ENCODE measurements at regions not wholly inside any gene's neighbourhood (a gene's known extent, or its start where the extent isn't known, plus 50 kb on each side); places are given as distances from the start of the nearest gene placed in this dataset.

DNA sequence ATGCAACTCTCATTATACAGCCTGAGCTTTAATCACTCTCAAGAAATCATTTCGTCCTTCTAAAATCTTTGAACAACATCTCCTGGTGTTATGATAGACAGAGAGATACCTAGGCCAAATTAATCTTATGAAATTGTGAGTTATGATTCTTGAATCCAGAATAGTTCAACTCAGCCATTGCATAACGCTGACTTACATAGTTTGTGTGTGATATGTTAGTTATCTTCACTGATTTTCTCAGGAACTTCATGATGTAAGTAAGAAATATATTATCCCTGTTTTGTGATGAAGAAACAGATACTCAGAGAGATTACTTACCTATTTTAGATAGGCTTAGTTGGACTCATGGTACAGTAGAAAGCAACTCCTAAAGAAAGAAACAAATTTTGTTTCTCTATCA is 684.4 kb downstream of the ZEB2 start:
- no peaks in the 10 kb centered on the region for H3K36me3 Mint-ChIP-seq (ENCODE audit: low read depth)
- peaks cover 5% of the 10 kb centered on the region for H3K4me1 Mint-ChIP-seq
- no peaks in the 10 kb centered on the region for H3K27me3 Mint-ChIP-seq (ENCODE audit: low read depth, poor library complexity)
- H3K9me3 Mint-ChIP-seq: no peaks in the 10 kb centered on the region
- TF ChIP-seq, protein P1, sequence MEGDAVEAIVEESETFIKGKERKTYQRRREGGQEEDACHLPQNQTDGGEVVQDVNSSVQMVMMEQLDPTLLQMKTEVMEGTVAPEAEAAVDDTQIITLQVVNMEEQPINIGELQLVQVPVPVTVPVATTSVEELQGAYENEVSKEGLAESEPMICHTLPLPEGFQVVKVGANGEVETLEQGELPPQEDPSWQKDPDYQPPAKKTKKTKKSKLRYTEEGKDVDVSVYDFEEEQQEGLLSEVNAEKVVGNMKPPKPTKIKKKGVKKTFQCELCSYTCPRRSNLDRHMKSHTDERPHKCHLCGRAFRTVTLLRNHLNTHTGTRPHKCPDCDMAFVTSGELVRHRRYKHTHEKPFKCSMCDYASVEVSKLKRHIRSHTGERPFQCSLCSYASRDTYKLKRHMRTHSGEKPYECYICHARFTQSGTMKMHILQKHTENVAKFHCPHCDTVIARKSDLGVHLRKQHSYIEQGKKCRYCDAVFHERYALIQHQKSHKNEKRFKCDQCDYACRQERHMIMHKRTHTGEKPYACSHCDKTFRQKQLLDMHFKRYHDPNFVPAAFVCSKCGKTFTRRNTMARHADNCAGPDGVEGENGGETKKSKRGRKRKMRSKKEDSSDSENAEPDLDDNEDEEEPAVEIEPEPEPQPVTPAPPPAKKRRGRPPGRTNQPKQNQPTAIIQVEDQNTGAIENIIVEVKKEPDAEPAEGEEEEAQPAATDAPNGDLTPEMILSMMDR (IDR thresholded peaks at IDR 0.05): no peak
- DNase-seq: no peak
- H3K27ac Mint-ChIP-seq: no peak overlapping the region
- no peak overlapping the region for H3K4me3 Mint-ChIP-seq

DNA sequence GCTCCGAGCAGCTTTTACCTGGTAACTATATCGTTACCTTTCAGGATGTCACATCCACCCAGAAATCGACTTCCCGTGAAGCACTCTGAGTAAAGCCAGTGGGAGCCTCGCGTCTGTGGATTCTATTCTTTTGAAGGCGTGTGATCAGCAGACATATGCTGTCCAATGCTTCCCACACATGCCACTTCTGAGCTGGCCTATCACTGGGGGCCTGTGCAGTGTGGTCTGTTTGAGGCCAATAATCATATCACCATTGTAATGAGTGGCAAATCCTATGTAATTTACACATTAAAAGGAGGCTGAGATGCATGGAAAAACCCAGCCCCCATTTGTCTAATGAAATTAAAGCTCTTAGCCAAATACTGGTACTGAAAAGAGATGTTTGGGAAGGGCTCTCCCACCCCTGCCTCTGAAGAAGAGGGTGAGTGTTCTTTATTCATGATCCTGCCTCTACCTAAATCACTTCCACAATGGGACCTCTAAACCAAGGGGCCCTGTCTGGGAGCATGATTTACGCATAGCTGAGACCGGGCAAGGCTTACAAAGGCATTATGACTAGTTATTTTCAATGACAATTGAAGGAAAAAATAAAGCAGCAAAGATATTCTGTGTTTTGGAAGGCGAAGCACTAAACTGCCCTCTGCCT is 686.8 kb downstream of the ZEB2 start:
- H3K4me1 Mint-ChIP-seq: no peaks in the 10 kb centered on the region
- TF ChIP-seq, protein P1 (IDR thresholded peaks at IDR 0.05): no peak
- no peak overlapping the region for H3K27ac Mint-ChIP-seq
- H3K4me3 Mint-ChIP-seq: no peak overlapping the region
- H3K27me3 Mint-ChIP-seq (ENCODE audit: low read depth, poor library complexity): no peaks in the 10 kb centered on the region
- no peaks in the 10 kb centered on the region for H3K36me3 Mint-ChIP-seq (ENCODE audit: low read depth)
- no peak for DNase-seq
- H3K9me3 Mint-ChIP-seq: no peaks in the 10 kb centered on the region

DNA sequence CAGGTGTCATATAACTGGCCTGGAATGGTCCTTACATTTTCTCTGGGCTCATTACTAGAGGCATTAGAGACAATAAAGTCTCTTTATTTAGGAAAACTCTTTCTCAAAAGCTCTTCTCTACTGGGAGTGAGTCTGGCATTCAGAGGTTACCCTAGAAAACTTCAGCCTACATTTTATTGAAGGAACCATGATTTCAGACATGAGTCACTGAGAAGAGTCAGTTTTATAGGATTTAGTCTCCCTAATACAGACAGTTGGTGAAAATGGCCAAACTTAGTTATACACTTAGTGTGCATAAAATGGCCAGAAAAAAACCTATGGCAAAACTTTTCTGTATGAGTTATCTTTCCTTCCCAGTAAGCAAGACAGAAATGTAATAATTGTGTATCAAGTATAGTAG is 689.4 kb downstream of the ZEB2 start:
- Mint-ChIP-seq H3K36me3 (ENCODE audit: low read depth) (no peaks in the 10 kb centered on the region), H3K27ac (no peak overlapping the region), H3K4me3 (no peak overlapping the region), H3K9me3 (no peaks in the 10 kb centered on the region), H3K4me1 (no peaks in the 10 kb centered on the region), H3K27me3 (ENCODE audit: low read depth, poor library complexity) (no peaks in the 10 kb centered on the region)
- TF ChIP-seq, protein P1 (IDR thresholded peaks at IDR 0.05): no peak
- DNase-seq: no peak

DNA sequence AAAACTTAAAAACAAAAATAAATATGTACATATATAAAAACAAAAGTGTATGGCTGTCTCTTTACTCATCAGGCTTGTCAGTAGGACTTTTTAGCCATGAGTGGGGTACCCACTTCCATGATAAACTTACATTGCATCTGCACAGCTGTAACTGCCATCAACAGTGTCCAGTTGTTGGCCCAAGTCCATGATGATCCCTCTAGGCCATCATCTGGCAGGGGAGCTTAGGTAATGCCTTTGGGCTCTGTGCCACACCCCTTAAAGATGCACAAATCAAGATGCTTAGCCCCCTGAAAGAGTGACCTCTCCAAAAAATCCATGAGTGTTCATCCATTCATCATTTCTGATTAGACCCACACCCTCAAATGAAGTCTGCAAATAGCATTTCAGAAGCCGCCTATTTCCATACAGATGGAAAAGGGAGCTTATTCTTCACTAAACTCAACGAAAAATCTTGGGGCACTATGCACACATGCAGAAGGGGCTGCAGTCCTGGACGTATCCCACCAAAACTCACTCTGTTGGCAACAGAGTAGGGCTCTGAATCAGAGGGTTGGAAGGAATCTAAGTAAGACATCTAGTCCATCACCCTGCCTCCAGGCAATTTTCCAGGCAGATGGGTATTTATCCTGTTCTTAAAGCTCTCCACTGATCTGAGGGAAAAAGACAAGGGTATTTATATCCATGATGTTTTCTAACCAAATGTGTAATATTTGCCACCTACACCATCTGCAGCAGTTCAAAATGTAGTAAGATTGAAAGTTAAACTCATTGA is 691.0 kb downstream of the ZEB2 start:
- DNase-seq: no peak
- H3K36me3 Mint-ChIP-seq (ENCODE audit: low read depth): no peaks in the 10 kb centered on the region
- no peaks in the 10 kb centered on the region for H3K9me3 Mint-ChIP-seq
- no peak overlapping the region for H3K27ac Mint-ChIP-seq
- TF ChIP-seq, protein P1 (IDR thresholded peaks at IDR 0.05): no peak
- H3K27me3 Mint-ChIP-seq (ENCODE audit: low read depth, poor library complexity): no peaks in the 10 kb centered on the region
- H3K4me3 Mint-ChIP-seq: no peak overlapping the region
- no peaks in the 10 kb centered on the region for H3K4me1 Mint-ChIP-seq

DNA sequence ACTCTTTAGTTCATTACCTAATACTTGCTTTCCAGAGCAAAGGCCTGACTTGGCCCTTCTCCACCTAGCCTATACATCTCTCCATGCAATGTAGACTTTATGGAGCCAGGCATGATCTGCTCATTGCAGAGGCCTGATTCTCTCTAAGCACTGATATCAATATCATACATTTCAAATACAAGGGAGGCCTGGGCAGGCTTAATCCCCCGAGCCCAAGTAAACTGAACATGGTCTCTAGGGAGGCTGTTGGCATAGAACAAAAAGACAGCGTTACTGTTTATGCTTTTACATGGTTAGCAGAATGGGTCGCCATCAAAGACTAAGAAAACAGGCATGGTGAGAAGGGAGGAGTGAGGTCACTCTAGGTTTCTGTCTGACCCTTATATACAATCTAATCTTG is 695.1 kb downstream of the ZEB2 start:
- H3K27me3 Mint-ChIP-seq (ENCODE audit: low read depth, poor library complexity): no peaks in the 10 kb centered on the region
- no peak overlapping the region for H3K27ac Mint-ChIP-seq
- no peak overlapping the region for H3K4me3 Mint-ChIP-seq
- H3K36me3 Mint-ChIP-seq (ENCODE audit: low read depth): no peaks in the 10 kb centered on the region
- no peaks in the 10 kb centered on the region for H3K4me1 Mint-ChIP-seq
- DNase-seq: no peak
- H3K9me3 Mint-ChIP-seq: no peaks in the 10 kb centered on the region
- TF ChIP-seq, protein P1 (IDR thresholded peaks at IDR 0.05): no peak

DNA sequence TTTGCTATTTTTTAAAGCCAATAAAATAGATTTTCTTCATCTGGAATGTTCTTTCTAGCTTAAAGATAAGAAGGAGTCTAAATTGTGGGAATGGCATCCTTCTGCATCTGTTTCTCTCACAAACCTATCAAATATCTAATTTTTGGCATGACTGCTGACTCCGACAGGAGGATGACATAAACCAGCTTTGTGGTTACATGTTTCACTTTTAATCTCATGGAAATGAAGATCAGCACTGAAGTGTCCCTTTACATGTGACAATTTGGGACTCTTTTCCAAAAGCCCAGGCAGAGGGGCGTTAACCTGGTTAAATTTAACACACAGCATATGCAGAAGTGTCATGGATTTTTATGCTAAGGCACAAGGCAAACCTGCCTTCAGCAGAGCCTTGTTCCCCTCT is 694.7 kb downstream of the ARHGAP15 start:
- Mint-ChIP-seq H3K4me1 (peaks cover 4% of the 10 kb centered on the region), H3K36me3 (ENCODE audit: low read depth) (no peaks in the 10 kb centered on the region), H3K27ac (no peak overlapping the region), H3K9me3 (no peaks in the 10 kb centered on the region), H3K27me3 (ENCODE audit: low read depth, poor library complexity) (peaks cover 3% of the 10 kb centered on the region), H3K4me3 (no peak overlapping the region)
- DNase-seq: no peak
- TF ChIP-seq, protein P1 (IDR thresholded peaks at IDR 0.05): no peak
